Middle frontal gyrus (tissue), 1 donor: ENCODE measurements at regions not wholly inside any gene's neighbourhood (a gene's known extent, or its start where the extent isn't known, plus 50 kb on each side); places are given as distances from the start of the nearest gene placed in this dataset.

ENCODE experiments used
- DNase-seq: peaks from one replicate; pipeline ENCODE4 v3.0.0-alpha.2; 2015; ENCODE audit warnings: low spot score; ENCODE audit errors: extremely low spot score

- DNase-seq = no peak
Observed at GRCh38 chr4:35201403-35201802, 1042.9 kb downstream of the ARAP2 start.

DNA sequence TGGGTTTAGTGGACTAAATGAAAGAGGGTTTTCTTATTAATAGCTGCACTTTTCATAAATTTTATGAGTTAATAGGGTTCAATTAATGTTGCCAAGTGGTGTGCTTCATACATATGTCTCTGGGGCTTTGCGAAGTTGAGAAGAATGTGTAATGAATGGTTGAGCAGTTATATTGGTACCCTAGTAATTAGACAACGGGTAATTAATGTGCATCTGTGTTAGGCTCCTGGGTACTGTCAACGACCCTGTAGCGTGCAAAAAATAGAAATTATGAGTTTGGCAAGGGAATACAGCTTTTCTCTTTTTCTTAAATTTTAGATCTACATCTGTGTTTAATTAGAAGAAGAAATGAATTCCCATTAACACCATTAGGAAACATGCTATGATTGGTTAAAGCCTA, 1027.7 kb downstream of the ARAP2 start:
- DNase-seq = no peak

DNA sequence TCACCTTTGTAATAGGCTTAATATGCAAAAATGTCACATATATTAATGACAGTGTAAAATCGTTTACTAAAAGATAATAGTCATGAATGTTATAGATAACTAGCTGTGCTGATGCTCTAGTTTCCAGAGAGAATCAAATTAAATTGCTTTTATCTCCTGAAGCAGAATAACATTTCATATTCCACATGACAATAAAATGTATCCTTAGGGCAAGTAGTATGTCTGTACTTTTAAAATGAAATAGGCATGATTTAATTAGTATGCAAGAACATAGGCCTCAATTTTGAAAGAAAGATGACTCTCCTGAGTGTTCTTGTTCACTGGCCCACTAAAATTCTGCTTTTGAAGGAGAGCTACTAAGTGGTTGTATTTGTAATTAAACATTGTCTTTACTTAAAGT, 1027.0 kb downstream of the ARAP2 start:
- no peak for DNase-seq

- DNase-seq = no peak
Observed at GRCh38 chr4:35228313-35228712, 1016.0 kb downstream of the ARAP2 start.

DNA sequence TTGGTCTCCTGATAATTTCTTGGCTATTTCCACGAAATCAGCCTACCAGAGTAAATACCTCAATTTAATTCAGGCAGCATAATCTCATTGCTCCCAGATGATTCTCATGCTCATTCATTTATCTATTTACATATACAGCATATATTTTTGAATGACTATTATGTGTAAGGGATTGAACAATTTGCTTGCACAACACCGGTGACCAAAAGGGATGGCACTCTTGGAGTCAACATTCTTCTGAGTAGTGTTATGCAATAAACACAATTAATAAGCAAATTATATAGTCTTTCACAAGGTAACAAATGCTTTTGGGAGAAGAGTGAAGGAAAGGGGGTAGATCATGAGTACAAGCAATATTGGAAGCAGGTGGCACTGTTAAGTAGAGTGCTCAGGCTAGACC, 1015.3 kb downstream of the ARAP2 start:
- DNase-seq = no peak

DNA sequence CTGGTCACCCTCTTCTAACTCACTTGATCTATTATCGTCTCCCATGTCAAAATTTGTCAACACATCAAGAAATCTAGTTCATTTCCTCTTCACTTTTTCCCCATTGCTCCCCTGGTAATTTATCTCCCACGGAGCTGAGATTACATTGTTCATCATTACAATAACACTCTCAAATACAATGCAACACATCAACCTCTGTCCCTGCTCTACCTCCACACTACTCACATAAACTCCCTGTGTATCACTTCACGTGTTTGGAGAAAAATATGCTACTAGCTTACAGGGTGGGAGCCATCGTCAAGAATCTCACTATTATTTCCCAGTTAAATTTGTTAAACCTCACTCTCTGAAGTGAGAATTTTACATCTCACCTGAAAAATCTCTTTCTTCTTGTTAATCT, 1006.4 kb downstream of the ARAP2 start:
- no peak for DNase-seq

- no peak for DNase-seq
Observed at GRCh38 chr4:35238793-35239192, 1005.5 kb downstream of the ARAP2 start.

GRCh38 chr4:35246493-35246892, 997.8 kb downstream of the ARAP2 start:
- DNase-seq = no peak

DNA sequence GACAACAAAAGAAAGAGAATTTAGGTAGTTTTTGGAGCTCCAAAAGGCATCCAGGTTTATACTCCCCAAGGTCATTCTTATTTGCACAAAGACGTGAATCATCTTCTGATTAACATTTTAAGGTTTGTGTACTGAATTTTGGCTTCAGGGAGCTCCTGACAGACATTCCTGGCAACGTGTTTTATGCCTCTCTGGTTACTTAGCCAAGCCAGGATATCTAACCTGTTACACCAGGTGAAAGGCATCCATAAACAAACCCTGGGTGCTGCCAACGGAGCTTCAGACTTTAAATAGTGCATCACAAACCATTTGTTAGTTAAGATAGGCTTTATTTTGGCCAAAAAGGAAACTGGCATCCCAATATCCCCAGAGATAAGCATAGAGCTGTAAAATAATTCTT, 997.3 kb downstream of the ARAP2 start:
- no peak for DNase-seq

DNA sequence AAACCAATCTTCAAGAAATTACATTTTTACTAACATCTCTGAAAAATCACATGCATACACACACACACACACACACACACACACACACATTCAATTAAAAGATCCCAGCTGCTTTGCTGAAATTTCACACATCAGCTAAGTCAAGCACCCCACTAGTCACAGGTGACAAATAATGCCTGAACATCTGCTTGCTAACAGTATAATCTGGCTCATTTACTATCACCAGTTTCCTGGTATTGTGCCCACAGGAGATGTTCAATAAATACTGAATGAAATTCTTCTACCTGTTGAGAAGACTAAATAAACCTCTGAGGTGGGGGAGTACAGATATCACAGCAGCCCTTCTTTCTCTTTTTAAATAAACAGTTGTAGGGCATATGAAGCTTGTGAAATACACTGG, 994.0 kb downstream of the ARAP2 start:
- no peak for DNase-seq

DNA sequence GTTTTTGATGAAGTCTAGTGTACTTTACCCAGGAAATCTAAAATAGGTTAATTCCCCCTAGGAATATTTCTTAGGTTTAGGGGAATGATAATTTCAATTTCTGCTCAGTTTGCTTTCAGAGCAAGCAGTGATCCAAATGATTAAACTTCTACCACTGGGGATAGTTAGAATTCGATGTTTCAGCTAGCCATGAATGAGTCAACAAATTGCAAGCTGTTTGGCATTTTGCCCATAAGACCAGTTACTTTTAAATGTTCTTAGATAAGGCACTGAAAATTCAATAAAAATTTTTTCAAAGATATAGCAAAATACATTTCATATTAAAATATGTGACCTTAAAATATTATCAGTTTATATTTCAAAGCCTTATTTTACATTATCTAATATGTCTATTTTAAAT, 993.6 kb downstream of the ARAP2 start:
- no peak for DNase-seq

DNA sequence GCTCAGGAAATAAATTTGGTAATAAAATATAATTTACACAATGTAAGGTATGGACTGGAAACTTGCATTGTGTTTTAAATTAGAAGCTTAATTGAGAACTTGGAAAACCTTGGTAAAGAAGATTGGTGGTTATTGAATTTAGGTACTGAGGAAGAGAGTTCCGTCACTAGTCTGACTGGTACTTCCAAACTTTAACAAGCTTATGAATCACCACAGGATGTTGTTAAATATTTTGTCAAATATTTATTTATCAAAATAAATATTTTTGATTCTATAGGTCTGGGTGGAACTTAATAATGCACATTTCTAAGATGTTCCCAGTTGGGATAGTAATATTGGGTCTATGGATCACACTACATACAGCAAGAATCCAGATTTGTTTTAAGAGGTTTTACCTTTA, 992.2 kb downstream of the ARAP2 start:
- DNase-seq = no peak

GRCh38 chr4:35252866-35253265, 991.4 kb downstream of the ARAP2 start:
- DNase-seq = no peak

DNA sequence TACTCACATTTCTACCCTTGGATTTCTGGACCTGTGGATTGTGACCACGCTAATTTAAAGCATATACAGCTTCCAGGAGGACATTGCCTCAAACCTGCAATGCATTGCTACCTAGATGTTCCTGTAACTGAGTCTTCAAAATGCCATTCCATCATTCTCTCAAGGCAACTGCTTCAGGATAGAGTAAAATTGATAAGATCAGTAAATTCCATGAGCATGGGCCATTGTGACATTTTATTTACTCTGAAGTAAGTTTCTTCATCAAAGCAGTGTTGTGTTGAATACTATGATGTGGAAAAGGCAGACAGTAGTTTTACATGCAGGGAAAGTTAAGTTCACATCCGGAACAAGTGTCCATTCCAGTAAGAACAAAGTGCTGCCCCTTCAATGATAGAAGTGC, 991.0 kb downstream of the ARAP2 start:
- no peak for DNase-seq

GRCh38 chr4:35286434-35286833, 957.9 kb downstream of the ARAP2 start:
- DNase-seq = no peak

DNA sequence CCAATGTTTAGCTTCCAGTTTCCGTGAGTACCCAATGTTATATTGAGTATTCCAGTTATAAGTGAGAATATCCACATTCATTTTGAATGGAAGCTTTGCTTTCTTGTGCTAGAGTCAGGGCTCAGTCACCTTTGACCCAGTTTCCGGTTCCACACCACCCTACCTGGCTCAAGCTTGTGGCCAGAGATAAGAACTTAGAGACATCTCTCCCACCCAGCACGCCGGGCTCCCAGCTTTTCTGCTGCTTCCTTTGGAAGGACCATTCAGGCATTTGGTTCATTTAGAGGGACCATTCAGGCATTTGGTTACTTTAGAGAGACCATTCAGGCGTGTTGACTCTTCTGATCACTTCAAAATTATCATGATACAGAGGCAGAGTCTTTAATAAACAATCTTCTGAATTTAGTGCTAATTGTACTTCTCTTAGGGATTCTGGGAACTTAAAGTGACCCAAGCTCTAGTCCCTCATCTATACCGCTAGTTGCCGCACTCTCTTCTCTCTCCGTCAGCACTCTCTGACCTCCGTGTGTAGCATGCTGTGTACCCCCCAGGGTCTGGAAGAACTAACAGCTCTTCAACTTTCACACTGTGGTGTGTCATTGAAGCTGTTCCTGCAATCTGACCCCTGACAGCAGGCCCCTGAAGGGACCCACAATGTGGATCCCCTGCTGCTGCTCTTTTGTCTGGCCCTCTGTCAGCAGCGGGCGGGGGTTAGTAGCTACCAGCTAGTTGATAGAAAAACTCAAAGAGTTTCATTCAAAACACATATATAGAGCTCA, 943.1 kb downstream of the ARAP2 start:
- no peak for DNase-seq

GRCh38 chr4:35315419-35315818, 928.9 kb downstream of the ARAP2 start:
- no peak for DNase-seq

DNA sequence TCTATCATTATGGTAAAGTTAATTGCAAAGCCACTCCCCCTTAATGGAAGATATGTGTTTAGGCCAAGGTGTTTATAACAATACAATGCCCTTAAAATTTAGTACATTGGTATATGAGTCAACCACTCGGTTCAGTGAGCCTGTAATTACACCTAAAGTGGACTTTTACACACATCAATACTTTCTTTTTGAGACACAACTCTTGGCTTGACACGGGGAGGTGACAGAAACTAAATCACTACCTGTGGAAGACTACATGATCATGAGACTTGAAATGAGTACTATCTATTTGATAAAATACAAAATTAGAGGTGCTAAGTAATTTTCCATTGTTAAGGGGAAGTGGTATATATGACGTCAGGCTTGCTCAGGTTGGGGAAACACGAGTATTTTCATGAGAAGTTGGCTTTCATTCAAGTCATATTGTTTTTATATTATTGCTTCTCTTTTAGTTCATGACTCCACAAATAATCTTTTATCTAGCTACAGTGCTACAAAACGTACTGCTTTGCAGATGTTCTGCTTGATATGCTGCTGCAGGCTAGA, 918.3 kb downstream of the ARAP2 start:
- DNase-seq = no peak

DNA sequence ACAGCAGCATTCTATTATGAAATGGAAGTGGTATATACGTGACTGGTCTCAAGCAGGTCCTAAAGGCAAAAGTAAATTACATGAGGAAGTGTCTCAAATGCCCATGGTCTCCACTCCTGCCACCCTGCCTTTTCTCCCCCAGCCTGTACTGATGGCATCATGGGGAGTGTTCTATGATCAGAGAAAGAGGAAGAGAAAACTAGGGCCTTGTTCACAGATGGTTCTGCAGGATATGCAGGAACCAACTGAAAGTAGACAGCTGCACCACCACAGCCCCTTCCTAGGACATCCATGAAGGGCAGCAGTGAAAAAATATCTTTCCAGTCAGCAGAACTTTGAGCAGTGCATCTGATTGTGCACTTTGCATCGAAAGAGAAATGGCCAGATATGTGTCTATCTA, 901.5 kb downstream of the ARAP2 start:
- DNase-seq = no peak

DNA sequence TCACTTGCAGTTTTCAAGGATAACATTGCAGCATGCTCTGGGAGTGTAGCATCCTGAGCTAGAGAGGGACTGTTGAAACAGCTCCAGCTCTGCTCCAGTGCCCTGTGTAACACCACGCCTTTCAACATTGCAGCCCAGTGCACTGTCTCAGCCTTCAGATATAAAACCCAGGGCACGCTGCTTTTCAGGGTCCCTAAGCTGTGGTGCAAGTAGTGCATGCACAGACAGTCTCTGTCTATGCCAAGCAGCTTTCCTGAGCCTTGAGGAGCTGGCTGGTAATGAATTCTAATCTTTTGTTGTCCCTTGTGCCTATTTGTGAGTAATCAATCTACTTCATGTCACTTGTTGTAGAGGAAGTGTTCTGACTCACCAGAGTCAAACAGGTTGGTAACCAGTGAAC, 897.0 kb downstream of the ARAP2 start:
- DNase-seq = no peak

GRCh38 chr4:35358001-35358584, 886.2 kb downstream of the ARAP2 start:
- no peak for DNase-seq

DNA sequence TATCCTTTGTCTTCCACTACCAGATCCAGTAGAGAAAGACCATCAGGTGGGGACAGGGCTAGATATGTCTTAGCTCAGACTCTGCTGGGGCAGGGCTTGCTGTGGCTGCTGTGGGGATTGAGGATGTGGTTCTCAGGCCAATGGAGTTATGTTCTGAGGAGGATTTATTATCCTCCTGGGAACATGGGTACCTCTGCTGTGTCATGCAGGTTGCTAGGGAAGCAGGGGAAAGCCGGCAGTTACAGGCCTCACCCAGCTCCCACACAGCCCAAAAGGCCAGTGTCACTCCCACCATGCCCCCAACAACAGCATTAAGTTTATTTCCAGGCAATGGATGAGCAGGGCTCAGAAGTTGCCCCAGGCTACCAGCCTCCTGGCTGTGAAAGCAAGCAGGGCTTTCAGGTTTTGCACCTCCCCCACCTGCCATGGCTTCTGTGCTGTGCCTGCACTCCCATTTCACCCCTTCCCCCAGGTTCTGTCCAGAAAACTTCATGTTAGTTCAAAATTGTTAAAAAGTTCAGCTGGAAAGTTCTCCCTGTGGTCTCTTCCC, 879.9 kb downstream of the ARAP2 start:
- DNase-seq = no peak

DNA sequence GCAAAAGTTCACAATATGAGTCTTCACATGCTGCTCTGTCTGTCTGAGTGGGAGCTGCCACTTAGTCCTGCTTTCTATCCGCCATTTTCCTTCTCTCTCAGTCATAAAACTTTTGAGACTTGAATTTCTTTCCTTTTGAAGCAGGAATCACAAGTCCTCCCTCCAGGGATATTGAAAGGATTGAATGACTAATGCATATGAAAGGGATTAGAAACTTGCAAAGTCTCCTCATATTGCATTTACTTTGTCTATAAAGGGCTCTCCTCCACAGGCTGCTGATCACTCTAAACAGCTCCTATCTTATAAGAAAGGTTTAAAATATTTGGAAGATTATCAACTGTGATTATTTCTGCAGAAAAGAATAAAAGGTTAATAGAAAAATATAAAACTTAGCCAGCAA, 879.1 kb downstream of the ARAP2 start:
- no peak for DNase-seq
